ENCODE measurements at regions not wholly inside any gene's neighbourhood (a gene's known extent, or its start where the extent isn't known, plus 50 kb on each side); places are given as distances from the start of the nearest gene placed in this dataset.

DNA sequence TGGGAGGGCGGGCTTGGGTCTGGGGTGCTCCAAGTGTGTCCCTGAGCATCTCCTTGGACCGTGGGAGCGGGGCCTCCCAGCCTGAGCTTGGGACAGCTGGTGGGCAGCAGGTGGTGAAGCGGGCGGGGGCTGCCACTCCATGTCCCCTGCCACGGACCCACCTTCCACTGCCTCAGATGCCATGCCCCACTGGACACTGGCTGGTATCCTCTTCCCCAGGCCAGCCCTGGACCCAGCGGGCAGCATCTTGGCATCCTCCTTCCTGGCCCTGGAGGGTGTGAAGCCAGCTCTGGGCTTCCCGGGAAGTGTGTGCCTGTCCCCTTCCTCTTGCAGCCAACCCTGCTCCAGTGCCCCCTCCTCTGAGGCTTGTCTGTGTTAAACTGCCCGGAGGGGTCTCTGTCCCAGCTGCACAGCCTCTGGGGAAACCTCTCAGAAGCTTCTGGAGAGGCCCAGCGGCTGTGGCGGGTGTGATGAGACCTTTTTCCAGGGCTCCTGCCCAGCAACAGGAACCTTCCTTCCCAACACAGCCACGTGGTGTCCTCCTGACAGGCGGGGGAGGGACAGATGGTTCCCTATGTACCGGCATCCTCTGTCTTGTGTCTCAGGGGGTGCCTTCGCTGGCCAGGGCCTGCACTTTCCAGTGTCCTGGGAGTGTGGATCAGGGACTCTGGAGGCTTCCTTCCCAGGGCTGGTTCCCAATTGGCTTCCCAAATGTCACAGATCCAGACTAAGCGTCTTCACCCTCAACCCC is 81.6 kb upstream of the DISP3 start (continued):
- TF ChIP-seq, protein P1, sequence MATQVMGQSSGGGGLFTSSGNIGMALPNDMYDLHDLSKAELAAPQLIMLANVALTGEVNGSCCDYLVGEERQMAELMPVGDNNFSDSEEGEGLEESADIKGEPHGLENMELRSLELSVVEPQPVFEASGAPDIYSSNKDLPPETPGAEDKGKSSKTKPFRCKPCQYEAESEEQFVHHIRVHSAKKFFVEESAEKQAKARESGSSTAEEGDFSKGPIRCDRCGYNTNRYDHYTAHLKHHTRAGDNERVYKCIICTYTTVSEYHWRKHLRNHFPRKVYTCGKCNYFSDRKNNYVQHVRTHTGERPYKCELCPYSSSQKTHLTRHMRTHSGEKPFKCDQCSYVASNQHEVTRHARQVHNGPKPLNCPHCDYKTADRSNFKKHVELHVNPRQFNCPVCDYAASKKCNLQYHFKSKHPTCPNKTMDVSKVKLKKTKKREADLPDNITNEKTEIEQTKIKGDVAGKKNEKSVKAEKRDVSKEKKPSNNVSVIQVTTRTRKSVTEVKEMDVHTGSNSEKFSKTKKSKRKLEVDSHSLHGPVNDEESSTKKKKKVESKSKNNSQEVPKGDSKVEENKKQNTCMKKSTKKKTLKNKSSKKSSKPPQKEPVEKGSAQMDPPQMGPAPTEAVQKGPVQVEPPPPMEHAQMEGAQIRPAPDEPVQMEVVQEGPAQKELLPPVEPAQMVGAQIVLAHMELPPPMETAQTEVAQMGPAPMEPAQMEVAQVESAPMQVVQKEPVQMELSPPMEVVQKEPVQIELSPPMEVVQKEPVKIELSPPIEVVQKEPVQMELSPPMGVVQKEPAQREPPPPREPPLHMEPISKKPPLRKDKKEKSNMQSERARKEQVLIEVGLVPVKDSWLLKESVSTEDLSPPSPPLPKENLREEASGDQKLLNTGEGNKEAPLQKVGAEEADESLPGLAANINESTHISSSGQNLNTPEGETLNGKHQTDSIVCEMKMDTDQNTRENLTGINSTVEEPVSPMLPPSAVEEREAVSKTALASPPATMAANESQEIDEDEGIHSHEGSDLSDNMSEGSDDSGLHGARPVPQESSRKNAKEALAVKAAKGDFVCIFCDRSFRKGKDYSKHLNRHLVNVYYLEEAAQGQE (IDR thresholded peaks at IDR 0.05; ENCODE audit: unreplicated experiment): no peak
- TF ChIP-seq ZNF331 (CRISPR knock-in tag; IDR thresholded peaks at IDR 0.05; ENCODE audit: low read depth): no peak
- TF ChIP-seq, protein P2, sequence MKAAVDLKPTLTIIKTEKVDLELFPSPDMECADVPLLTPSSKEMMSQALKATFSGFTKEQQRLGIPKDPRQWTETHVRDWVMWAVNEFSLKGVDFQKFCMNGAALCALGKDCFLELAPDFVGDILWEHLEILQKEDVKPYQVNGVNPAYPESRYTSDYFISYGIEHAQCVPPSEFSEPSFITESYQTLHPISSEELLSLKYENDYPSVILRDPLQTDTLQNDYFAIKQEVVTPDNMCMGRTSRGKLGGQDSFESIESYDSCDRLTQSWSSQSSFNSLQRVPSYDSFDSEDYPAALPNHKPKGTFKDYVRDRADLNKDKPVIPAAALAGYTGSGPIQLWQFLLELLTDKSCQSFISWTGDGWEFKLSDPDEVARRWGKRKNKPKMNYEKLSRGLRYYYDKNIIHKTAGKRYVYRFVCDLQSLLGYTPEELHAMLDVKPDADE (IDR thresholded peaks at IDR 0.05): no peak
- no peak for TF ChIP-seq NANOG (IDR thresholded peaks at IDR 0.05; ENCODE audit: borderline replicate concordance)

DNA sequence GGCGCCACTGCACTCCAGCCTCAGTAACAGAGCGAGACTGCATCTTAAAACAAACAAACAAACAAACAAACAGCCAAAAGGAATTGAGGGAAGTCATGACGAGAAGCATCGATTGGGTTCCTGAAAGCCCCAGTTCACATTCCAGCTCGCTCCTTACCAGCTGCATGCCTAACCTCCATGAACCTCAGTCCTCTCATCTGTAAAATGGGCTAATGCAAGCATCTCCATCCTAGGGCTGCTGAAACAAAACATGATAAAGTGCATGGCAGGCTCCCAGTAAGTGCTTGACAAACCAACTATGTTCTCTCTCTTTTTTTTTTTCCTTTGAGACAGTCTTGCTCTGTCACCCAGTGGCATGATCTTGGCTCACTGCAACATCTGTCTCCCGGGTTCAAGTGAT is 79.7 kb upstream of the DISP3 start:
- Histone ChIP-seq H3K9me2 (ENCODE audit: insufficient read depth) (no peaks in the 10 kb centered on the region), H3K4me3 (no peak overlapping the region), H3F3A (replicated peaks; ENCODE audit: low read depth) (no peaks in the 10 kb centered on the region), H3K36me3 (ENCODE audit: insufficient read depth) (no peaks in the 10 kb centered on the region), H3K4me1 (ENCODE audit: insufficient read depth) (no peaks in the 10 kb centered on the region), H4K20me1 (replicated peaks; ENCODE audit: insufficient read depth) (no peaks in the 10 kb centered on the region), H3K27ac (ENCODE audit: low read depth) (no peak overlapping the region), H3K79me2 (replicated peaks; ENCODE audit: insufficient read depth) (no peaks in the 10 kb centered on the region), H3K4me2 (no peak overlapping the region), H3K27me3 (ENCODE audit: insufficient read depth) (no peaks in the 10 kb centered on the region), H2AFZ (no peak overlapping the region)
- H3K36me3 Mint-ChIP-seq (ENCODE audit: low read depth): peaks cover 3% of the 10 kb centered on the region; the same call in 1 of the 3 replicates
- H3K4me1 Mint-ChIP-seq: peaks cover 11% of the 10 kb centered on the region
- TF ChIP-seq NANOG (IDR thresholded peaks at IDR 0.05; ENCODE audit: borderline replicate concordance) (no peak), EZH2phosphoT487 (IDR thresholded peaks at IDR 0.05; ENCODE audit: unreplicated experiment) (no peak), JUNB (IDR thresholded peaks at IDR 0.05; ENCODE audit: unreplicated experiment) (no peak), STAT1 (IDR thresholded peaks at IDR 0.05; ENCODE audit: unreplicated experiment) (no peak), CREB1 (CRISPR knock-in tag; IDR thresholded peaks at IDR 0.05; ENCODE audit: low read depth) (no peak), POLR2AphosphoS5 (IDR thresholded peaks at IDR 0.05; ENCODE audit: low read depth) (no peak)
- TF ChIP-seq, protein P3, sequence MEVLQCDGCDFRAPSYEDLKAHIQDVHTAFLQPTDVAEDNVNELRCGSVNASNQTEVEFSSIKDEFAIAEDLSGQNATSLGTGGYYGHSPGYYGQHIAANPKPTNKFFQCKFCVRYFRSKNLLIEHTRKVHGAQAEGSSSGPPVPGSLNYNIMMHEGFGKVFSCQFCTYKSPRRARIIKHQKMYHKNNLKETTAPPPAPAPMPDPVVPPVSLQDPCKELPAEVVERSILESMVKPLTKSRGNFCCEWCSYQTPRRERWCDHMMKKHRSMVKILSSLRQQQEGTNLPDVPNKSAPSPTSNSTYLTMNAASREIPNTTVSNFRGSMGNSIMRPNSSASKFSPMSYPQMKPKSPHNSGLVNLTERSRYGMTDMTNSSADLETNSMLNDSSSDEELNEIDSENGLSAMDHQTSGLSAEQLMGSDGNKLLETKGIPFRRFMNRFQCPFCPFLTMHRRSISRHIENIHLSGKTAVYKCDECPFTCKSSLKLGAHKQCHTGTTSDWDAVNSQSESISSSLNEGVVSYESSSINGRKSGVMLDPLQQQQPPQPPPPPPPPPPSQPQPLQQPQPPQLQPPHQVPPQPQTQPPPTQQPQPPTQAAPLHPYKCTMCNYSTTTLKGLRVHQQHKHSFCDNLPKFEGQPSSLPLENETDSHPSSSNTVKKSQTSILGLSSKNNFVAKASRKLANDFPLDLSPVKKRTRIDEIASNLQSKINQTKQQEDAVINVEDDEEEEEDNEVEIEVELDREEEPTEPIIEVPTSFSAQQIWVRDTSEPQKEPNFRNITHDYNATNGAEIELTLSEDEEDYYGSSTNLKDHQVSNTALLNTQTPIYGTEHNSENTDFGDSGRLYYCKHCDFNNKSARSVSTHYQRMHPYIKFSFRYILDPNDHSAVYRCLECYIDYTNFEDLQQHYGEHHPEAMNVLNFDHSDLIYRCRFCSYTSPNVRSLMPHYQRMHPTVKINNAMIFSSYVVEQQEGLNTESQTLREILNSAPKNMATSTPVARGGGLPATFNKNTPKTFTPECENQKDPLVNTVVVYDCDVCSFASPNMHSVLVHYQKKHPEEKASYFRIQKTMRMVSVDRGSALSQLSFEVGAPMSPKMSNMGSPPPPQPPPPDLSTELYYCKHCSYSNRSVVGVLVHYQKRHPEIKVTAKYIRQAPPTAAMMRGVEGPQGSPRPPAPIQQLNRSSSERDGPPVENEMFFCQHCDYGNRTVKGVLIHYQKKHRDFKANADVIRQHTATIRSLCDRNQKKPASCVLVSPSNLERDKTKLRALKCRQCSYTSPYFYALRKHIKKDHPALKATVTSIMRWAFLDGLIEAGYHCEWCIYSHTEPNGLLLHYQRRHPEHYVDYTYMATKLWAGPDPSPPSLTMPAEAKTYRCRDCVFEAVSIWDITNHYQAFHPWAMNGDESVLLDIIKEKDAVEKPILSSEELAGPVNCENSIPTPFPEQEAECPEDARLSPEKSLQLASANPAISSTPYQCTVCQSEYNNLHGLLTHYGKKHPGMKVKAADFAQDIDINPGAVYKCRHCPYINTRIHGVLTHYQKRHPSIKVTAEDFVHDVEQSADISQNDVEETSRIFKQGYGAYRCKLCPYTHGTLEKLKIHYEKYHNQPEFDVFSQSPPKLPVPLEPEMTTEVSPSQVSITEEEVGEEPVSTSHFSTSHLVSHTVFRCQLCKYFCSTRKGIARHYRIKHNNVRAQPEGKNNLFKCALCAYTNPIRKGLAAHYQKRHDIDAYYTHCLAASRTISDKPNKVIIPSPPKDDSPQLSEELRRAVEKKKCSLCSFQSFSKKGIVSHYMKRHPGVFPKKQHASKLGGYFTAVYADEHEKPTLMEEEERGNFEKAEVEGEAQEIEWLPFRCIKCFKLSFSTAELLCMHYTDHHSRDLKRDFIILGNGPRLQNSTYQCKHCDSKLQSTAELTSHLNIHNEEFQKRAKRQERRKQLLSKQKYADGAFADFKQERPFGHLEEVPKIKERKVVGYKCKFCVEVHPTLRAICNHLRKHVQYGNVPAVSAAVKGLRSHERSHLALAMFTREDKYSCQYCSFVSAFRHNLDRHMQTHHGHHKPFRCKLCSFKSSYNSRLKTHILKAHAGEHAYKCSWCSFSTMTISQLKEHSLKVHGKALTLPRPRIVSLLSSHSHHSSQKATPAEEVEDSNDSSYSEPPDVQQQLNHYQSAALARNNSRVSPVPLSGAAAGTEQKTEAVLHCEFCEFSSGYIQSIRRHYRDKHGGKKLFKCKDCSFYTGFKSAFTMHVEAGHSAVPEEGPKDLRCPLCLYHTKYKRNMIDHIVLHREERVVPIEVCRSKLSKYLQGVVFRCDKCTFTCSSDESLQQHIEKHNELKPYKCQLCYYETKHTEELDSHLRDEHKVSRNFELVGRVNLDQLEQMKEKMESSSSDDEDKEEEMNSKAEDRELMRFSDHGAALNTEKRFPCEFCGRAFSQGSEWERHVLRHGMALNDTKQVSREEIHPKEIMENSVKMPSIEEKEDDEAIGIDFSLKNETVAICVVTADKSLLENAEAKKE (CRISPR knock-in tag; IDR thresholded peaks at IDR 0.05): no peak
- ATAC-seq (no peak), DNase-seq (ENCODE audit: low spot score) (no peak)
- peaks cover 7% of the 10 kb centered on the region; the same call in 2 of the 3 replicates for H3K9me3 Mint-ChIP-seq
- no peak overlapping the region for H3K27ac Mint-ChIP-seq
- no peaks in the 10 kb centered on the region for H3K27me3 Mint-ChIP-seq (ENCODE audit: insufficient read depth, low read depth, poor library complexity)
- no peak overlapping the region for H3K4me3 Mint-ChIP-seq

All from GM23338 (cell line).